GM18519 (cell line): ENCODE measurements at regions not wholly inside any gene's neighbourhood (a gene's known extent, or its start where the extent isn't known, plus 50 kb on each side); places are given as distances from the start of the nearest gene placed in this dataset.

Experiments
- ATAC-seq: cut with Tn5 transposase; IDR thresholded peaks from one replicate; pipeline ENCODE4 v1.9.1; 2021; ENCODE audit warnings: mild to moderate bottlenecking, moderate library complexity; ENCODE audit not compliant: unreplicated experiment, low FRiP score

DNA sequence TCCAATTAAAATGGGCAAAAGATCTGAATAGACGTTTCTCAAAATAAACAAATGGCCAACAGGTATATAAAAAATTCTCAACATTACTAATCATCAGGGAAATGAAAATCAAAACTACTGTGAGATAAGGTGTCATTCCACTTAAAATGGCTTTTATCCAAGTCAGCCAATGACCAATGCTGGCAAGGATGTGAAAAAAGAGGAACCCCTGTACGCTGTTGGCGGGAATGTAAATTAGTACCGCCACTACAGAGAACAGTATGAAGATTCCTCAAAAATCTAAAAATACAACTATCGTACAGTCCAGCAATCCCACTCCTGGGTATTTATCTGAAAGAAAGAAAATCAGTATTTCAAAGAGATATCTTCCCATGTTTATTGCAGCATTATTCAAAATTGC lies 176.9 kb upstream of the STT3B start:
- no peak for ATAC-seq

- ATAC-seq: no peak
These were observed 175.8 kb upstream of the STT3B start for GRCh38 chr3:31356941-31357340.

GRCh38 chr3:31357451-31357850 lies 175.3 kb upstream of the STT3B start:
- no peak for ATAC-seq

GRCh38 chr3:31358473-31359070 lies 174.2 kb upstream of the STT3B start:
- ATAC-seq: no peak

DNA sequence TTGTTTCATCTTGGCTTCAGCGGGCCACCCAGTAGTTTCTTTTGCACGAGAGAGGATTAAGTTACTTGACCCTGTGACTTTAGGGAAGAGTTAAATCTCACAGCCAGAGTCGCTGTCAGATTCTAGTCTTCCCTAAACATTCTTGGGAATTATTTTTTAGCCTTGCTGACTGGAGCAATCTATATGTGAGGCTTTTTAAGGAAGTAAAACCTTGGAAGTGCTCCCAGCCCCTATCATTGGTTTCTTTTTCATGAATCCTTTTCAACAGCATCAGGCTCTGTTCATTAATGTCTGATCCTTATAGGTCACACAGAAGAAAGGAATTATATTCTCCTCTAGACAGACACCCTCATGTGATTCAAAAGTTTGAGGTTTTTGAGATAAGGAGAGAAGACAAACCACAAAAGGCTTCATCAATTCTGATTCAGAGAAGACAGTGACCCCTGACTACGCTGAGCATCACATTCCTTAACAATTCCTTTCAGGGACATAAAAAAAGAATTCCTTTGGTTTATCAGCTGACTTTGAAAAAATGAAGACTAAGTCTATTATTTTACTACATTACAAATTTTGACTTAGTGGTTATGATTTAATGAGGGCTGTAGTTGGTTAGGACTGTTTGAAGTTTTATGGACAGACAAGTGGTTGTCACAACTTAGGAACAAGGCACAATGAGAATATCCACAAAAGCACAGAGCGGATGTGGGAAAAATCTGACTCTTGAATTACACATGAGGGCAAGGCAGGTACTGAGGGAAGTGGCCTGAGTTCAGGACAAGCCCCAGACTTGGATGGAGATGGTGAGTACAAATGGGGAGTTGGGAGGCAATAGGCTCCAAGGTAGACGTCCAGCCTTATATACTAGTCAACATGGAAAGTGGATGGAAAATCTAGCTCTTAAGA lies 171.1 kb upstream of the STT3B start:
- no peak for ATAC-seq

- ATAC-seq: no peak
These were observed 168.5 kb upstream of the STT3B start for GRCh38 chr3:31364188-31364587.

DNA sequence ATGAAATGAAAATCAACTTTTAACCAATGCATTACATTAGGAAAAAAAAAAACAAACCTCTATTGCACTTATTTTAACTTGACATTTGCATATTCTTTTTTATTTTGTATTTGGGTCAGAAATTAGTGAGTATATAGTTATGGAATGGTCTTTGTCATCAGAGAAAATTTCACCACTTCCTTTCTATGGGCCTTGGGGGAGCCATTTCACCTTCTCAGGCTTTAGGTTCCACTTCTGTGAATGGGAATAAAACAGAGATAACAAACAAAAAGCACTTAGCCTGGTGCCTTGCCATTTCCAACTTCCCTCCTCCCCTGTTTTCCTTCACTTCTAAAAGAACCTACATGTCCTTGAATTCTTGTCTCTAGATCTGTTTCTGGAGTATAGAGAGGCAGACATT lies 168.0 kb upstream of the STT3B start:
- no peak for ATAC-seq

DNA sequence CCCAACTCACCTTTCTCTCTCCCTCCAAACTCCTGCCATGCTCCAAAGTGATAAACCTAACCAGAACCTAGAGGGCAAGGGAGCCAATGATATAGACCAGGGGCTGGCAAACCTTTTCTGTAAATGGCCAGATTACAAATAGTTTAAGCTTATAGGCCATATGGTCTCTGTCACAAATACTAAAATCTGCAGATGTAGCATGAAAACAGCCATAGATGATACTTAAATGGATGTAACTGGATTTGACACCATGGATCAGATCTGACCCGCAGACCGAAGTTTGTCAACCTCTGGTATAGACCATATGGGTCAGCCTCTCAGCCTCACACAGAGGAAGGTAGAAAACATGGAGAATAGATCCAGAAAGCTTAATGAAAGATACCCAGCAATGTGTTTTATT lies 165.2 kb upstream of the STT3B start:
- ATAC-seq: no peak

GRCh38 chr3:31369637-31370379 lies 162.9 kb upstream of the STT3B start:
- no peak for ATAC-seq

DNA sequence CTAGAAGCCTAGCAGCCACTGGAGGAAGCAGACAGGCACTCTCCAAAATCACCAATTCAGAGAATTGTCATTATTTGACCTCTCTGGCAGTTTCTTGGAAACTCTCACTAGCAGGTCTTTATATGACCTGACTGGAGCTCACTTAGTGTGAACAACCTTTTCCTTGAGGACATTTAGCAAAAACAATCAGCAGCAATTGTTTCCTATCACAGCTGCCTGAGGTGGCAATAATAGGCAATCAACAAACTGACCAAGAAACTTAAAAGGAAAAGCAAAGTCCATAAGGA lies 162.4 kb upstream of the STT3B start:
- no peak for ATAC-seq

DNA sequence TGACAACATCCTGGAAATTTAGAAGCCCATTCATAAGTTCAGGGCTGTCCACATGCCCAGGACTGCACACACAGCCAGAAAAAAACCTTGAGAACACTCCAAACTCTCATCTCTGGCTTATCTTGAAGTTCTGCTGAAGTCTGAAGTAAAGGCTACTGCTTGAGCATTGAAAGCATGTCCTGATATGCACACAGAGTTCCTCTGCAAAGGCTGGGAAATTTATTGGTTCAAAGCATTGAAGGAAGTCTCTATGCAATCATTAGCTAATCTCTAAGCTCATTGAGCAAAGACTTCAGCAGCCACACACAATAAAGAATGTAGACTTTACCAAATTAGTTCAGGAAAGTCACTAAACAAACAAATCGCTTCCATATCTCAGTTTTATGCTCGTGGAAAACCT lies 162.0 kb upstream of the STT3B start:
- ATAC-seq: no peak

GRCh38 chr3:31371484-31372177 lies 161.1 kb upstream of the STT3B start:
- ATAC-seq: no peak

DNA sequence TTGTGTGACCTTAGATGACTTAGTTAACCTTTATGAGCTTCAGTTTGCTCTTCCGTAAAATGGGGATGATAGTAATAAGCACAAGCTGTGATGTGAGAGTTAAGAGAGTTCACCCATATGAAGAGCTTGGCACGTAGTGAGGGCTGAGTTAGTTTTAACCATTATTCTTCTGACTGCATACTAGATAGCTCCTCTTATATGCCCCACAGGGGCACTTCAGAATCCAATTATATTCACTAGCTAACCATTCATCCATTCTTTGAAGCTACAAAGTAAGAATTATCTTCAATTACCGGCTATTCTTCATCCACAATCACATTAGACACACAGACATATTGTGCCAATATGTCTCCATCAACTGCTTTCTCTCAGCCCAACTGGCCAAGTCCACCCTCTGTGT lies 159.0 kb upstream of the STT3B start:
- ATAC-seq: no peak

- no peak for ATAC-seq
These were observed 155.6 kb upstream of the STT3B start for GRCh38 chr3:31377045-31377642.

- ATAC-seq: no peak
These were observed 154.5 kb upstream of the STT3B start for GRCh38 chr3:31378231-31378630.

DNA sequence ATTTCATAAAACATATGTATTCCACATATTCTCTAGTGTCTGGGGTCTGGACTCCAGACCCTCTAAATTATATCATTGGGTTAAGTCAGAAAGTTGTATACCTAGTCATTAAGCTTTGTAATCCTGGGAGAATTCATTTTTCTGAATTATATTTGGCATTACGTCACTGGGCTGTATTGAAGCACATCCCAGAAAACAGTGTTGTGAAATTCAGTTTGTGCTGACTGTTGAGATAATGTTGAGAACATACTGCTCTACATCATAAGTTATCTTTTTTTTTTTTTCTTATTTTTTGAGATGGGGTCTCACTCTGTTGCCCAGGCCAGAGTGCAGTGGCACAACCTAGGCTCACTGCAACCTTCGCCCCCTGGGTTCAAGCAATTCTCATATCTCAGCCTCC lies 153.1 kb upstream of the STT3B start:
- ATAC-seq: no peak

GRCh38 chr3:31382856-31383255 lies 149.9 kb upstream of the STT3B start:
- ATAC-seq: no peak

- no peak for ATAC-seq
These were observed 148.6 kb upstream of the STT3B start for GRCh38 chr3:31384117-31384516.

DNA sequence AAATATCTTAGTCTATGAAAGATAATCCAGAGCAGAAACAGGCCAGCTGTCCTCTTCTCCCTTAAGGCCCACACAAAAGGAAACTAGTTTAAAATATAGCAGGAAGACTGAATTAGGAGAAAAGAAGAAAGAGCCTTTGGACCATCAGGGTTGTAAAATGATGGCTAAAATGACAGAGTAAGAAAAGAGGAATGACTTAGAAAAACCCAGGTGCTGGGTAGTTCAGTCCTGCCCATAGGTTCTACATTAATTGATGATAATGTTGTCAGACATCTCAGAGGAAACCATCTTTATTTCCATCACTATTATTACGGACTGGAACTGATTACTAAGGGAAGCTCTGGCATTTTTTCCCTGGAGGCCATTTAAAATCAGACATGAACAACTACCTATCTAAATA lies 142.8 kb upstream of the STT3B start:
- no peak for ATAC-seq

GRCh38 chr3:31390466-31390865 lies 142.3 kb upstream of the STT3B start:
- no peak for ATAC-seq

- ATAC-seq: no peak
These were observed 141.6 kb upstream of the STT3B start for GRCh38 chr3:31391150-31391549.
